CD4-positive, alpha-beta T cell treated with Interleukin-17A for 1 hour (primary cell): ENCODE measurements at regions not wholly inside any gene's neighbourhood (a gene's known extent, or its start where the extent isn't known, plus 50 kb on each side); places are given as distances from the start of the nearest gene placed in this dataset.

Source experiments
- DNase-seq: peaks from one replicate; pipeline ENCODE4 v3.0.0-alpha.2; 2020

- DNase-seq = no peak
Measured at GRCh38 chr4:13248621-13249298, 235.4 kb downstream of the RAB28 start.

DNA sequence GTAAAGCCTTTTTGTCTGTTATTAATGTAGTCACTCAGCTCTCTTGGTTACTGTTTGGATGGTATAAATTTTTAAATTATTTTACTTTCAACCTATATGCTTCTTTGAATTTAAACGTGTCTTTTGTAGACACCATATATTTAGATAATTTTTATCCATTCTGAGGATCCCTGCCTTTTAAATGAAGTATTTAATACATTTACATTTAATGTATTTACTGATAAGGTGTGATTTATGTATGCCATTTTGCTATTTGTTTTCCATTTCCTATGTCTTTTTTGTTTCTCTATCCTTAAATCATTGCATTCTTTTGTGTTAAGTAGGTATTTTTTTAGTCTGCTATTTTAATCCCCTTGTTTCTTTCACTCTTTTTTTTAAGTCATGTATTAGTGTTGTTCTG lies 238.0 kb downstream of the RAB28 start:
- no peak for DNase-seq

DNA sequence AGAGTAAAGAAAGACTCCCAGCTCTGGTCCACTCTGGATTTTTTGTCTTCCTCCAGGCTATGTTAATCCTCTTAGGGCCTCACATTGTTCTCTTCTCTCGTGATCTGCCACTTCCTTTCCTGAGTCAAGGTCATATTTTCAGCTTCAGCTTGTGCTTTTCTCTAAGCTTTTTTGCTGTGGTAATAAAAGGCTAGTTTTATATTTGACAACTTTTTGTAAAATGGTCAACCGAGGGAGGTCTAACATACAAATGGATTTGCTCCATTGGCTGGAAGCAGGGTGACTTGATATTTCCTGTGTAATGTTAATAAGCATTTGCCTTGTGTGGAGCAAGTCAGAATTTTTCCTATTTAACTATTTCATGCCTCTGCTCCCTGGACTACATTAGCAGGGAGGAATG lies 239.7 kb downstream of the RAB28 start:
- no peak for DNase-seq

- no peak for DNase-seq
Measured at GRCh38 chr4:13243152-13243551, 241.0 kb downstream of the RAB28 start.

- DNase-seq = no peak
Measured at GRCh38 chr4:13240066-13240465, 244.1 kb downstream of the RAB28 start.

DNA sequence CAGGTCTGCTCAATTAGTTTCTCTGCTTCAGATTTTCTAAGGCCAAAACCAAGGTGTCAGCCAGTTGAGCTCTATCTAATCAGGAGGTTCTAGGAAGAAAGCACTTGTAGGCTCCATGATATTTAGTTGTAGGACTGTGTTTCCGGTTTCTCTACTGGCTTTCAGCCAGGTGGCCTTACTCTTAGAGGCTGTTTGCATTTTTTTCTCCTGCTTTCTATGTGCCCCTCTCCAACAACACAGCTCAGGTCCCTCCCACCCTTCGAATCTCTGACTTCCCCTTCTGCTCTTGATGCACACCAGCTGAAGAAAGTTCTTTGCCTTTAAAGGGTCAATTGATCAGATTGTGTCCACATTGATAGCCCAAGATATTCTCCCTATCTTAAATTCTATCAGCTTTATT lies 245.2 kb downstream of the RAB28 start:
- DNase-seq = no peak

- no peak for DNase-seq
Measured at GRCh38 chr4:13236485-13236884, 247.7 kb downstream of the RAB28 start.

DNA sequence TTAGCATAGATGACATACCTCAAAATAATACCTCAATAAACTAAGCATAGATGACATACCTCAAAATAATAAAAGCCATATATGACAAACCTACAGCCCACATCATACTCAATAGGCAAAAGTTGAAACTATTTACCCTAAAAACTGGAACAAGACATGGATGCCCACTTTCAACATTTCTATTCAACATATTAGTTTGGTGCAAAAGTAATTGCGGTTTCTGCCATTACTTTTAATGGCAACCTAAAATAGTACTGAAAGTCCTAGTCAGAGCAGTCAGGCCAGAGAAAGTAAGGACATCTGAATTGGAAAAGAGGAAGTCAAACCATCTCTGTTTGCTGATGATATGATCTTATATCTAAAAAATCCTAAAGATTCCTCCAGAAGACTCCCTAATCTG lies 250.4 kb downstream of the RAB28 start:
- DNase-seq = no peak

DNA sequence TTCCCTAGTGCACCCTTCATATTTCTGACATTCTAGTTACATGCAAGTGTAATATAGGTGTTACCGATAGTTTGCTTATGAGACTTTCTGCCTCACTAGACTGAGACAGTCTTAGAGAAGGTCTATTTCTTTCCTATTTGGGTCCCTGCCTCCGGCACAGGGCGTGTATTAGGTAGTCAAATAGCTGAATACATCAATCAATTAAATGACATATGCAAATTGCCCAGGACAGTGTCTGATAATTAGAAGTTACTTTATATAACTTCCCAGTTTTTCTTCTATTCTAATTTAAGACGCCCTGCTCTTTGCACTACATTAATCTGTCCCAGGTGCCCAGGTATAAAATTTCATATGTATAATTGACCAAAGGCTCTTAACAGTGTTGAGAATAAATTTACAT lies 264.2 kb downstream of the RAB28 start:
- DNase-seq = no peak

GRCh38 chr4:13218326-13218958 lies 265.7 kb downstream of the RAB28 start:
- no peak for DNase-seq

DNA sequence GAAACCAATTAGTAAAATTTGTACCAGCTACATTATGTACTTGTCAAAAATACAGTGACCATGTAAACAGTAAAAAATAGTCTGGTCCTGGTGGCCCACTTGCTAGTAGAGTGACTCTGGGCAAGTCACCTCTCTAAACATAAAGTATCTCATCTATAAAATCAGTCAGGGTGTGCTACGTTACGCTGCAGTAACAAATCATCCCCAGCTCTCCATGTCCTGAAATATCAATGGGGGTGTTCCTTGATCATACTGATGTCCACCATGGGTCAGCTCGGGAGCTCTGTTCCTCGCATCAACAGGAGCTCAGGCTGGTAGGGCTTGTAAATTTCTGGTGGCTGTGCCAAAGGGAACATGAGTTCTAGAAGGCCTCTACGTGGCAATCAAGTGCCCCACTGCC lies 268.6 kb downstream of the RAB28 start:
- no peak for DNase-seq

DNA sequence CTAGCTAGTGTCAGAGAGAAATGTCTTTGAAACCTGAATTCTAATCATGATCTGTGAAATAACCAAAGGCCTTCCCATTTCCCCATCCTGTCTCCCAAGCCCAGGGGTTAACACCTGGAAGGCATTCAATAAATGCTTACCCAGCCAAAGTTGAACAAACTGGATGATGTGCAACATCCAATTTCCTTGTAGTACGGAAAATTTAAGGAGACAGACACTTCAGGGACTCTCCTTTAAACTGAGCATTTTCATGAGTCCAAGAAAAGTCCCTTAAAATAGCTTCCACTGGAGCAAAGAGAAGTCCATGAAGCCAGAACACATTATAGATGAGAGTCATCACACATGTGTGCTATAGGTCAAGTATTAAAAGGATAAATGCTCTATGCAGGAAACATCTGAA lies 271.2 kb downstream of the RAB28 start:
- no peak for DNase-seq

- no peak for DNase-seq
Measured at GRCh38 chr4:13209600-13209999, 274.5 kb downstream of the RAB28 start.

- no peak for DNase-seq
Measured at GRCh38 chr4:13208558-13209193, 275.5 kb downstream of the RAB28 start.

- DNase-seq = no peak
Measured at GRCh38 chr4:13207226-13207625, 276.9 kb downstream of the RAB28 start.

DNA sequence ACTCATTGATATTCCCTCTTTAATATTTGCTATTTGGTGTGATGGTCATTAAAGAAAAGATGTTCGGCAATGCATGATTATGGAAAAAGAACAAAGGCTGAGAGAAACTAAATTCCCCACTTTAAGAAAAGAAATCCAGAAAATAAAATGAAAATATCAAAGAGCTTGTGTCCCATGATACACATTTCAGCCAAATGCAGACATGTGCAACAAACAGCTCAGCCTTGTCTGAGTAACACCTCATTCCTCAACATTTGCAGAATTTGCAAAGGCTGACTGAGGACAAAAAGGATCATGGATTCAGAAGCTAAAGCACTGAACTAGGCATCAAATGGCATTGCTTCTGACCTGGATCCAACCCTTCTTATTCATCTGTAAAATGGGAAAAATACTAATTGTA lies 281.0 kb downstream of the RAB28 start:
- no peak for DNase-seq

DNA sequence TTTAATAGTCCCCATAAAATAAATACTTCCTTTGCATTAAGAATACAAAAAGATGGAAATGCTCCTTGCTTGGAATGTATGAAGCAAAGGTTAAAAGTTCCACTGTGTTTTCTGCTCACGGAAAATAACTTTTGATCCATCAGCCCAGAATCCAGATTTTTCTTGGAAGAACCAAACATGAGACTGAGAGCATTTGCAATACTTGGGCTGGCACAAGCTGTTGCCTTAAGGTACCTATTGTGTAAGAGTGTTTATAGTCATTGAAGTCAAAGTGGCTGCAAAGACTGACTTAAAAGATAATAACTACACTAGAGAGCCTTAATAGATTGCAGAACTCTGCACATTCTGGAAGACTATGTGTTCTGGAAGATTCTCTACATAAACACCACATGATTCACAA lies 281.4 kb downstream of the RAB28 start:
- no peak for DNase-seq

GRCh38 chr4:13201241-13201640 lies 282.9 kb downstream of the RAB28 start:
- DNase-seq = no peak

DNA sequence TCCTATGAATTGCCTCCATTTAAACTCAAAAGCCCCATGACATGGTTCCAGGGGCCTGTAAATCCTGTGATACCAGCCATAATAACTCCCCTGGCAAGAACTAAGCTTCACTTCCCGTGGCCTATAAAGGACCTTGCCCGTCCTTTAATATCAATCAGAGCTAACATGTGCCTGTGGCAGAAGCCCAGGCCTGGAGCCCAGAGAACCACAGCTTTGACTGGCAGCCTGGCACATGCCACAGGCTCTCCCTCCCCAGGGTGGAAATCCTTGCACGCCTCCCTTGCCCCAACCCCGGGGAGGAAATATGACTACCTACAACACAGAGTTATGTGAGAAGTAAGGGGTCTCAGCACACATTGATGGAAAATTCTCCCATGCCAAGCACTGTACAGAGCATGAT lies 287.4 kb downstream of the RAB28 start:
- no peak for DNase-seq

DNA sequence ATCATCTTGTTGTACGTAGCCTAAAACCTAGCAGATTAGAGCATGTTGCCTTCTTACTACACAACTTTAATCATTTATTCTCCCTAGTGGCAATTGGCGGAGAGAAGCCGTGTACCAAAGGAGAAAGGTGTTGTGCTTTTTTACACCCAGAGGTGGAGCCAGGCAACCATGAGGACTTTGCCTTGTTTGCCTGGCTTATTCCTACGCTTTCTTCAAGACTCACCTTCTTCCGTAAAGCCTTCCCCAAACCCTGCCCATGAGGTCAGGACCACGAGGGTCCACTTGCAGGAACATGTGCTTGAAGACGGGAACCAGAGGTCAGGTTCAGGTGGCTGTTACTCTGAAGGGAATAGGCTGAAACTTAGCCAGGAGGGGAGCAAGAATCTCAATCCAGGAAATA lies 290.5 kb downstream of the RAB28 start:
- no peak for DNase-seq

DNA sequence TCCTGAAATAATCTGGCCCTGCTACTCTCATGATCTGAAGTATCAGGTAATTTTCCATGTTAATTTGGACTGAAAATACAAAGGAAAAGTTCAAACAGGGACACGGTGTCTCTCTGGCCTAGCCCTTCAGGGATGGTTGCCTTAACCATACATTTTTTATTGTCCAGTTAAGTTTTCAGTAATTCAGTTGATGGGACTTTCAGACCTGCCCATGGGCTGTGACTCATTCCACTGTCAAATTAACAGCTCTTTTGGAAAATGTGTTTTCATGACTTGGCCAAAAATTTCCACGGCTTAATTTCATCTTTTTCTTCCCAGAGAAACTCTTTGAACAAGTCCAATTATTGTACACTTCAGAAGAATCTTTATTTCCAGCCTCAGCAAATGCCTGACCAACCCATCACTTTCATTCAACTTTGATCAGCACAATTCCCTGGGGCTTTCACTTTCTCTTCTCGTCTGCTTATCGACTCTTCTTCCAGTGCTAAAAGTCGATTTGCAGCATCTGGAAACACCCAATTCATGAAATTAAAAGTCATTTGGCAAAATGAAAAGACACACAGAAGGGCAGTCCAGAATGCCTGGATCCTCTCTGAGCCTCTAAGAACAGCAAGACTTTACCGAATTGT lies 293.9 kb downstream of the RAB28 start:
- no peak for DNase-seq

DNA sequence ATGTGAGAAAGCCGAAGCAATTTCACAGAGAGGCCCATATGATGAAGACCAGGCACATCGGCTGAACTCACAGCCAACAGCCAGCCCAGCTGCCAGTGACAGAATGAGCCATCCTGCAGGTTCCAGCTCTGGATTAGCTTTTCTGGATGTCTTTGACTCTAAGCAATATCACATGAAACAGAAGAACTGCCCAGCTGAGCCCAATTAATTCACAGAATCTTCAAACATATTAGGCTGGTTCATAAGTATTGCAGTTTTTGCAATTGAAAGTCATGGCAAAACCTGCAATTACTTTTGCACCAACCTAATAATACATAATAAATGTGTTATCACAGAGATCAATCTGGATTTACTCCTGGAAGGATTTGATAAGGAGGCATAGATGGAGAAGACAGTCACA lies 299.9 kb downstream of the RAB28 start:
- no peak for DNase-seq

DNA sequence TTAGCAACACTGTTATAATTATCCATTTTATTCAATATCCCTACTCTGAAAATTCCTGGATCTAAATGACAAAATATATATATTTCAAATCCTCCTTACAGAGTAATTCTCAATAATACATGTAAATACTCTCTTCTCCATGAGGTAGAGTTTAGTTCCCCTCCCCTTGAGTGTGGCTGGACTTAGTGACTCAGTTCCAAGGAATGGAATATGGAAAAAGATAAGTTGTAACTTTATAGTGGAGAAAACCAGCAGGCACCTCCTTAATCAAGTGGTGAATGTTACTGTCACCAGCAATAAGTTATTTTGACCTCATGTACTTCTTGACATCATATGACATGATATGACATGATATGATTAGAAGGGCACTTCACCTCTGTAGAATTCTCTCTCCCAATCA lies 302.0 kb downstream of the RAB28 start:
- no peak for DNase-seq

DNA sequence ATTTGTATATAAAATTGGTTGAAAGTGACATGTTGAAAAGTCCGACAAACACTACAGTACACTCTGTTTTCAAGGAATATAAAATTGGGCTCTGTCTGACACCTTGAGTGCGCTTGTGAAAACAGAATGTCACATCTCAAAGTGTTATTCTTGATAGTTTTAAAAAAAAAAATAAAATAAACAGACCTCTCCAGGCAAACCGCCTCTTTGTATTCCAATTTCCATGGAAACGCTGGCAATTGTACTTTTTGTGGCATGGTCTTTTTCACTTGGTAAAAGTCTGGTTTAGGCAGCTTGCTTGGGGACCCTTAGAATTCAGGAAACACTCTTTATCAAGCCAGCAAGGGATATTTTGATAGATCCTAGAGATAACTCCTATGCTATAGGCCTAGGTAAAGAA lies 302.5 kb downstream of the RAB28 start:
- no peak for DNase-seq
